NCI-H526 treated with DMSO at 0.1 percent for 48 hours (cell line): ENCODE measurements at regions not wholly inside any gene's neighbourhood (a gene's known extent, or its start where the extent isn't known, plus 50 kb on each side); places are given as distances from the start of the nearest gene placed in this dataset.

Experiments
- DNase-seq: peaks from one replicate; lab custom pipeline; 2025; lab: John Stamatoyannopoulos, UW

- DNase-seq: no peak
Measured at GRCh38 chr9:71179183-71179582, 57.8 kb upstream of the TRPM3 start.

- no peak for DNase-seq
Measured at GRCh38 chr9:71177901-71178300, 56.5 kb upstream of the TRPM3 start.

- DNase-seq: no peak
Measured at GRCh38 chr9:71171517-71171916, 50.1 kb upstream of the TRPM3 start.
